ENCODE measurements at regions not wholly inside any gene's neighbourhood (a gene's known extent, or its start where the extent isn't known, plus 50 kb on each side); places are given as distances from the start of the nearest gene placed in this dataset.

- TF ChIP-seq CTCF (conservative IDR thresholded peaks at IDR 0.05) = no peak
- no peak overlapping the region for H3K27ac ChIP-seq
Observed at GRCh38 chr3:81394651-81395524, 366.6 kb downstream of the GBE1 start.

GRCh38 chr3:81393251-81393650 lies 368.2 kb downstream of the GBE1 start:
- no peak overlapping the region for H3K27ac ChIP-seq
- no peak for TF ChIP-seq CTCF (conservative IDR thresholded peaks at IDR 0.05)

DNA sequence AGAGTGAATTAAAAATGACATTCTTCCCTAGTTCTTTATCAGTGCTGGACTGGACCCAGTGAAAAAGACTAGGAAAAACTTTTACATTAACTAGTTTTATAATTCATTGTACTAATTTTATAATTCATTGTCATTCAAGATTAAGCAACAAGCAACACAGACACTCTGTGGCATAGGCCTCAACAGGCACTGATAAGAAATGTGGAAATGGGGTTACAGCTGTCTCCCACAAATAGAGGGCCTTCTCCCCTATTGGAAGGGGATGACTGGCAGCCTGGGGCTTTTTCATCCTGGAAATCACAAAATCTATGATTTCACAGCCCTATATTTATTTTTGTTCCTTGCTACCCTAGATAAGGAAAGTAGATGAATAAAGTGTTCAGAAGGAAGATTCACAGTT lies 370.6 kb downstream of the GBE1 start:
- no peak for TF ChIP-seq CTCF (conservative IDR thresholded peaks at IDR 0.05)
- H3K27ac ChIP-seq = no peak overlapping the region

GRCh38 chr3:81388191-81388590 lies 373.3 kb downstream of the GBE1 start:
- no peak overlapping the region for H3K27ac ChIP-seq
- no peak for TF ChIP-seq CTCF (conservative IDR thresholded peaks at IDR 0.05)

DNA sequence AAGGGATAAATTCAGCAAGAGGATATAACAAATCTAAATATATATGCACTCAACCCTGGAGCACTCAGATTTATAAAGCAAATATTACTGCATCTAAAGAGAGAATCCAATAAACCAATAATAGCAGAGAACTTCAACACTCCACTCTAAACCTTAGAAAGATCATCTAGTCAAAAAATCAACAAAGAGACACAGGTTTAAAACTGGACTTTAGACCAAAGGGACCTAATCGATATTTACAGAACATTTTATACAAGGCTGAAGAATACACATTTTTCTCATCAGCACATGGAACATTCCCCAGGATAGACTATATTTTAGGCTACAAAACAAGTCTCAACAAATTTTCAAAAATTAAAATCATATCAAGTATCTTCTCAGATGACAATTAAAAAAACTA lies 379.0 kb downstream of the GBE1 start:
- TF ChIP-seq CTCF (conservative IDR thresholded peaks at IDR 0.05) = no peak
- no peak overlapping the region for H3K27ac ChIP-seq

DNA sequence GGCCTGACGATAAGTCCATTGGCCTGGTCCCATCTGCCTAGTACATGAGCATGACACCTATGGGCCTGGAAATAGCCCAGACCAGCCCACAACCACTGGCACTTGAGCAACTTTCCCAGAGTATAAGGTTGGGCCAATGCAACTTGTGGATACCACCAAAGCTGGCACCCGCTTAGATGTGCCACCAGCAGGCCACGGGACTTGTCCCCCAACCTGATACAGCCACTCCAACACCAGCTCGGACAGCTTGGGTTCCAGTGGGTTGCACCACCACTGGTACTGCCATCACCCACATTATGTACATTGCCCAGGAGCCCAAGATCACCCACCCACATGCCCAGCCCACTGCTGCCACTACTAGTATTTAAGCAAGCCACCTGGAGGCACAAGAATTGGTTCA lies 381.2 kb downstream of the GBE1 start:
- TF ChIP-seq CTCF (conservative IDR thresholded peaks at IDR 0.05) = no peak
- no peak overlapping the region for H3K27ac ChIP-seq

GRCh38 chr3:81378552-81379293 lies 382.7 kb downstream of the GBE1 start:
- H3K27ac ChIP-seq = no peak overlapping the region
- no peak for TF ChIP-seq CTCF (conservative IDR thresholded peaks at IDR 0.05)
